GM10266 (cell line): ENCODE measurements at regions not wholly inside any gene's neighbourhood (a gene's known extent, or its start where the extent isn't known, plus 50 kb on each side); places are given as distances from the start of the nearest gene placed in this dataset.

Experiments used
- DNase-seq: peaks from one replicate; pipeline ENCODE4 v3.0.0; 2012; ENCODE audit errors: extremely low spot score
- TF ChIP-seq, protein P1 (sequence below): IDR thresholded peaks from 2 replicates; pipeline ENCODE4 v1.5.1; 2012; ENCODE audit warnings: mild to moderate bottlenecking, low read depth; ENCODE audit not compliant: control insufficient read depth, insufficient read depth; ENCODE audit errors: missing control alignments

DNA sequence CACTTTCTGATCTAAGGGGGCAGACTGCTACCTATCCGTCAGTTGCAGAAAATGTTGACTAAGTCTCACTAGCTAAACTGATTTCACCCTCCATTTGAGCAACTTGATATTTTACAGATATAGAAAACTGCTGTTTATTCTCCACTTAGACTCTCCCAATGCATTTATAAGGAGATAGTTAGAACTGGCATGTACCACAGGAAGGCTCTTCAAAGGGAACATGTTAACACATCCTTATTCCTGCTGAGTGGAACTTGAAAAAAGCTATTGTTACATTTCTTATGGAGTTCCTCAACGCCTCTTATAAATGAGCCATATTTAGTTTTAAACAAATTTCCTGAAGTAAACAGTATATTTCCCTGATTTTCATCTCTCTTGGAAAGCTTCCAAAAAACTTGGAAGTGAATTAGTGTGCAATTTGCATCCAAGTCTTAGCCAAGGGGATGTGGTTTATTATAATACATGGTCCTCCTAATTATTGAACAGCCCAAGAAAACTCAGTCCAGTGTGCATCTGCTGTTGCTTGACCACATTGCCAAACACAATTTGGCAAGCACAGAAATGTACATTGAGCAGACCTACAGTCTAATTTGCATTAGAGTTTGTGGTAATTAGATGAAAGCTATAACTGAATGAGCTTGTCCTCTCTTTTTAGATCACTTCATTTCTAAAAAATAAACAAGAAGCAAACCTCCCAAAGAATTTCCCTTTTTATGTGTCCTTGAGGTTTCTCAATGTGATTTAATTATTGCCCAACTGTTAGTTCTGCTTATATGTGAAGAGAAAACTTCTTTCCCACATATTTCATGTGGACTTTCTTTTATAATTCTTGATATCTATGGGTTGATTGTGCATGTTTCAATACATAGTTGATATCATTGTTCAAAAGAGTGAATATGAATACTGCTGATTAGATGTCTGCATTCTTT is 72.6 kb upstream of the DPH6 start:
- no peak for DNase-seq
- TF ChIP-seq, protein P1, sequence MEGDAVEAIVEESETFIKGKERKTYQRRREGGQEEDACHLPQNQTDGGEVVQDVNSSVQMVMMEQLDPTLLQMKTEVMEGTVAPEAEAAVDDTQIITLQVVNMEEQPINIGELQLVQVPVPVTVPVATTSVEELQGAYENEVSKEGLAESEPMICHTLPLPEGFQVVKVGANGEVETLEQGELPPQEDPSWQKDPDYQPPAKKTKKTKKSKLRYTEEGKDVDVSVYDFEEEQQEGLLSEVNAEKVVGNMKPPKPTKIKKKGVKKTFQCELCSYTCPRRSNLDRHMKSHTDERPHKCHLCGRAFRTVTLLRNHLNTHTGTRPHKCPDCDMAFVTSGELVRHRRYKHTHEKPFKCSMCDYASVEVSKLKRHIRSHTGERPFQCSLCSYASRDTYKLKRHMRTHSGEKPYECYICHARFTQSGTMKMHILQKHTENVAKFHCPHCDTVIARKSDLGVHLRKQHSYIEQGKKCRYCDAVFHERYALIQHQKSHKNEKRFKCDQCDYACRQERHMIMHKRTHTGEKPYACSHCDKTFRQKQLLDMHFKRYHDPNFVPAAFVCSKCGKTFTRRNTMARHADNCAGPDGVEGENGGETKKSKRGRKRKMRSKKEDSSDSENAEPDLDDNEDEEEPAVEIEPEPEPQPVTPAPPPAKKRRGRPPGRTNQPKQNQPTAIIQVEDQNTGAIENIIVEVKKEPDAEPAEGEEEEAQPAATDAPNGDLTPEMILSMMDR = no peak

DNA sequence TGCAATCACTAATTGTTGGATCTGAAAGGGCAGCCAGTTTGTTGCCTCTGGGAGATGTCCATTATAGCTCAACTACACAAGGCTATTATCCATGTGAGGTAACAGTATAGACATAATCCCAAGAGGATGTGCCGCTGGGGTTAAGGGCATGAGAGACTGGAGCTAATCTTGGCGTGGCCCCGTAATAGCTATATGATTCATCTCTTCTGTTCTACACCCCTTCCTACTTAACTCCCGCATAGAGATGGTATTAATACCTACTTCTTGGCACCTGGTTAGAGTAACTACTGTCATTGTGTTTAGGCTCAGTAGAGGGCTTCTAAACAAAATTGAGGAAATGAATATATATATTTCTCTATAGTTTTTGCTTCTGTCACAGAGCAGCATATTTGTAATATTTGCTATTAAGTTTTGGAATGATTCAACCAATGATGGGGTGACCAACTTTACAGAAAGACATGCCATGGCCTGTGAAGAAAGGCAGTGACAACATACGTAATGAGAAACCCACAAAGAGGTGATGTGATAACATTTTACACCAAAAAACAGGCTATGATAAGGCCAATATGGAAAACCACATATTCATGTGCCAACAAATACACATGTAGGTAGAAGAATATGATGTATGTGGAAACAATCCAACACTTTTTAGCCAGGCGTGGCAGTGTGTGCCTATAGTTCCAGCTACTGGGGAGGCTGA is 76.8 kb upstream of the DPH6 start:
- no peak for DNase-seq
- TF ChIP-seq, protein P1 = no peak

- TF ChIP-seq, protein P1 = no peak
Measured at GRCh38 chr15:35624881-35625280, 78.9 kb upstream of the DPH6 start.

GRCh38 chr15:35626571-35627318 is 80.8 kb upstream of the DPH6 start:
- no peak for DNase-seq
- TF ChIP-seq, protein P1 = no peak

More at GRCh38 chr15:35624881-35625280, 78.9 kb upstream of the DPH6 start:
- no peak for DNase-seq

GRCh38 chr15:35627696-35628095 is 81.7 kb upstream of the DPH6 start:
- no peak for DNase-seq
- TF ChIP-seq, protein P1 = no peak

- no peak for DNase-seq
- TF ChIP-seq, protein P1 = no peak
Measured at GRCh38 chr15:35629766-35630165, 83.8 kb upstream of the DPH6 start.
